ENCODE measurements at regions not wholly inside any gene's neighbourhood (a gene's known extent, or its start where the extent isn't known, plus 50 kb on each side); places are given as distances from the start of the nearest gene placed in this dataset.

- no peak for TF ChIP-seq CTCF (IDR thresholded peaks at IDR 0.05)
- Mint-ChIP-seq H3K9me3 (ENCODE audit: unreplicated experiment) (no peaks in the 10 kb centered on the region), H3K36me3 (ENCODE audit: unreplicated experiment) (no peaks in the 10 kb centered on the region), H3K27ac (ENCODE audit: unreplicated experiment) (no peak overlapping the region), H3K4me1 (ENCODE audit: unreplicated experiment) (no peaks in the 10 kb centered on the region), H3K27me3 (ENCODE audit: unreplicated experiment) (no peaks in the 10 kb centered on the region), H3K4me3 (ENCODE audit: unreplicated experiment) (no peak overlapping the region)
- no peak for DNase-seq (ENCODE audit: extremely low spot score, unreplicated experiment)
Observed at GRCh38 chr1:233453433-233454200, 126.1 kb downstream of the MAP3K21 start.

GRCh38 chr1:233459470-233459945 is 132.0 kb downstream of the MAP3K21 start:
- no peak for TF ChIP-seq CTCF (IDR thresholded peaks at IDR 0.05)
- Mint-ChIP-seq H3K9me3 (ENCODE audit: unreplicated experiment) (peaks cover 7% of the 10 kb centered on the region), H3K36me3 (ENCODE audit: unreplicated experiment) (no peaks in the 10 kb centered on the region), H3K27me3 (ENCODE audit: unreplicated experiment) (no peaks in the 10 kb centered on the region), H3K4me1 (ENCODE audit: unreplicated experiment) (no peaks in the 10 kb centered on the region), H3K27ac (ENCODE audit: unreplicated experiment) (no peak overlapping the region), H3K4me3 (ENCODE audit: unreplicated experiment) (no peak overlapping the region)
- no peak for DNase-seq (ENCODE audit: extremely low spot score, unreplicated experiment)

- no peak for TF ChIP-seq CTCF (IDR thresholded peaks at IDR 0.05)
- Mint-ChIP-seq H3K9me3 (ENCODE audit: unreplicated experiment) (peaks cover 7% of the 10 kb centered on the region), H3K36me3 (ENCODE audit: unreplicated experiment) (no peaks in the 10 kb centered on the region), H3K27ac (ENCODE audit: unreplicated experiment) (no peak overlapping the region), H3K4me1 (ENCODE audit: unreplicated experiment) (no peaks in the 10 kb centered on the region), H3K4me3 (ENCODE audit: unreplicated experiment) (no peak overlapping the region), H3K27me3 (ENCODE audit: unreplicated experiment) (no peaks in the 10 kb centered on the region)
- DNase-seq (ENCODE audit: extremely low spot score, unreplicated experiment): no peak
Observed at GRCh38 chr1:233459968-233460367, 132.4 kb downstream of the MAP3K21 start.

GRCh38 chr1:233460692-233461091 is 133.2 kb downstream of the MAP3K21 start:
- no peaks in the 10 kb centered on the region for H3K36me3 Mint-ChIP-seq (ENCODE audit: unreplicated experiment)
- no peaks in the 10 kb centered on the region for H3K4me1 Mint-ChIP-seq (ENCODE audit: unreplicated experiment)
- DNase-seq (ENCODE audit: extremely low spot score, unreplicated experiment): no peak
- TF ChIP-seq CTCF (IDR thresholded peaks at IDR 0.05): no peak
- no peaks in the 10 kb centered on the region for H3K27me3 Mint-ChIP-seq (ENCODE audit: unreplicated experiment)
- H3K4me3 Mint-ChIP-seq (ENCODE audit: unreplicated experiment): no peak overlapping the region
- H3K27ac Mint-ChIP-seq (ENCODE audit: unreplicated experiment): no peak overlapping the region
- peaks cover 7% of the 10 kb centered on the region for H3K9me3 Mint-ChIP-seq (ENCODE audit: unreplicated experiment)

- Mint-ChIP-seq H3K27me3 (ENCODE audit: unreplicated experiment) (no peaks in the 10 kb centered on the region), H3K36me3 (ENCODE audit: unreplicated experiment) (no peaks in the 10 kb centered on the region), H3K4me1 (ENCODE audit: unreplicated experiment) (no peaks in the 10 kb centered on the region), H3K27ac (ENCODE audit: unreplicated experiment) (no peak overlapping the region), H3K4me3 (ENCODE audit: unreplicated experiment) (no peak overlapping the region), H3K9me3 (ENCODE audit: unreplicated experiment) (peaks cover 7% of the 10 kb centered on the region)
- TF ChIP-seq CTCF (IDR thresholded peaks at IDR 0.05): no peak
- DNase-seq (ENCODE audit: extremely low spot score, unreplicated experiment): no peak
Observed at GRCh38 chr1:233461847-233462246, 134.3 kb downstream of the MAP3K21 start.
